Sigmoid colon (tissue), 4 donors: ENCODE measurements at regions not wholly inside any gene's neighbourhood (a gene's known extent, or its start where the extent isn't known, plus 50 kb on each side); places are given as distances from the start of the nearest gene placed in this dataset.

ENCODE experiments used
- POLR2A ChIP-seq, 2 donors: fragments of 450-650 bp; IDR thresholded peaks; one replicate each; pipeline ENCODE4 v1.6.1; 2016; ENCODE audit warnings: antibody characterized with exemption in 2 of 2, mild to moderate bottlenecking in 2 of 2, moderate library complexity in 2 of 2
- POLR2AphosphoS5 ChIP-seq, 4 donors: sonication (generic); formaldehyde crosslinking; IDR thresholded peaks; one replicate each; pipeline ENCODE4 v1.6.1; 2017; ENCODE audit warnings: antibody characterized with exemption in 4 of 4
- TF ChIP-seq, protein P1 (sequence below), 4 experiments: fragments of 450-650 bp in 3 of 4; fragments of 200-600 bp in 1 of 4; IDR thresholded peaks; one replicate each; pipeline ENCODE4 v1.5.1; 2016 to 2019; ENCODE audit warnings: antibody characterized with exemption in 4 of 4, mild to moderate bottlenecking in 3 of 4, moderate library complexity in 2 of 4

DNA sequence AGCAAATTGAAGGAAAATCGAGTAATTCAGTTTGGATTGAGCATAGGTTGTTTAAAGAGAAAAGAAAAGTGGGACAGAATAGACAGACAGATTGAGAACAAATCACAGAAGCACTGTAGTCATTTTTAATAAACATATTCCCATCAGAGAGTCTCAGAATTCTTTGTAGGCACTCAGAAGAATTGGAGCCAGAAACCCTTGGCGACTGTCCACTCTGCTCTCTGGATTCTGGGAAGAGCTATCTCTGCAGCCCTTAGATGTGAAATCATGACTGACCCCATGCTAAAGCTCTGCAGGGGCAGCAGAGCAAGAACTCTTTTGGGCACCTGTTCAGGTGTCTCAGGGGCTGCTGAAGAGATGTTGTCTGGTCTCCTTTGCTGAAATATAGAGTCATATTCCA, 223.7 kb upstream of the KIRREL3 start:
- TF ChIP-seq POLR2A (IDR thresholded peaks at IDR 0.05) (no peak), POLR2AphosphoS5 (IDR thresholded peaks at IDR 0.05) (no peak)
- TF ChIP-seq, protein P1, sequence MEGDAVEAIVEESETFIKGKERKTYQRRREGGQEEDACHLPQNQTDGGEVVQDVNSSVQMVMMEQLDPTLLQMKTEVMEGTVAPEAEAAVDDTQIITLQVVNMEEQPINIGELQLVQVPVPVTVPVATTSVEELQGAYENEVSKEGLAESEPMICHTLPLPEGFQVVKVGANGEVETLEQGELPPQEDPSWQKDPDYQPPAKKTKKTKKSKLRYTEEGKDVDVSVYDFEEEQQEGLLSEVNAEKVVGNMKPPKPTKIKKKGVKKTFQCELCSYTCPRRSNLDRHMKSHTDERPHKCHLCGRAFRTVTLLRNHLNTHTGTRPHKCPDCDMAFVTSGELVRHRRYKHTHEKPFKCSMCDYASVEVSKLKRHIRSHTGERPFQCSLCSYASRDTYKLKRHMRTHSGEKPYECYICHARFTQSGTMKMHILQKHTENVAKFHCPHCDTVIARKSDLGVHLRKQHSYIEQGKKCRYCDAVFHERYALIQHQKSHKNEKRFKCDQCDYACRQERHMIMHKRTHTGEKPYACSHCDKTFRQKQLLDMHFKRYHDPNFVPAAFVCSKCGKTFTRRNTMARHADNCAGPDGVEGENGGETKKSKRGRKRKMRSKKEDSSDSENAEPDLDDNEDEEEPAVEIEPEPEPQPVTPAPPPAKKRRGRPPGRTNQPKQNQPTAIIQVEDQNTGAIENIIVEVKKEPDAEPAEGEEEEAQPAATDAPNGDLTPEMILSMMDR (IDR thresholded peaks at IDR 0.05): no peak
